ENCODE measurements at regions not wholly inside any gene's neighbourhood (a gene's known extent, or its start where the extent isn't known, plus 50 kb on each side); places are given as distances from the start of the nearest gene placed in this dataset.

GRCh38 chr13:63393112-63393511 lies 1977.5 kb upstream of the PCDH20 start:
- intact Hi-C loops (cut with DNase I; ENCODE audit: low total_unique reads) (no loop called here), in situ Hi-C loops (cut with MboI; ENCODE audit: low sequenced_read_pairs in 4 of 4) (no loop called here)
- Histone ChIP-seq H3K27me3 (no peaks in the 10 kb centered on the region), H3K36me3 (no peaks in the 10 kb centered on the region), H3K4me1 (no peaks in the 10 kb centered on the region), H3K9me3 (no peaks in the 10 kb centered on the region), H3K4me3 (no peak overlapping the region), H3K27ac (no peak overlapping the region)
- DNase-seq (no peak), ATAC-seq (no peak)
- TF ChIP-seq POLR2A (IDR thresholded peaks at IDR 0.05) = no peak
- TF ChIP-seq CTCF (IDR thresholded peaks at IDR 0.05 in 4 of 5, conservative IDR thresholded peaks at IDR 0.05 in 1 of 5) = no peak

- intact Hi-C loops (cut with DNase I; ENCODE audit: low total_unique reads) = no loop called here
- Histone ChIP-seq H3K36me3 (no peaks in the 10 kb centered on the region), H3K27ac (no peak overlapping the region), H3K9me3 (no peaks in the 10 kb centered on the region), H3K4me3 (no peak overlapping the region), H3K4me1 (no peaks in the 10 kb centered on the region), H3K27me3 (no peaks in the 10 kb centered on the region)
- in situ Hi-C loops (cut with MboI; ENCODE audit: low sequenced_read_pairs in 4 of 4) = no loop called here
- TF ChIP-seq POLR2A (IDR thresholded peaks at IDR 0.05) = no peak
- no peak for TF ChIP-seq CTCF (IDR thresholded peaks at IDR 0.05 in 4 of 5, conservative IDR thresholded peaks at IDR 0.05 in 1 of 5)
- ATAC-seq (no peak), DNase-seq (no peak)
Measured at GRCh38 chr13:63389756-63390155, 1974.1 kb upstream of the PCDH20 start.

- no peak for DNase-seq
Measured at GRCh38 chr13:63381078-63381859, 1965.6 kb upstream of the PCDH20 start.

GRCh38 chr13:63377986-63378385 lies 1962.3 kb upstream of the PCDH20 start:
- Histone ChIP-seq H3K4me3 (no peak overlapping the region), H3K27me3 (no peaks in the 10 kb centered on the region), H3K9me3 (no peaks in the 10 kb centered on the region), H3K36me3 (no peaks in the 10 kb centered on the region), H3K27ac (no peak overlapping the region), H3K4me1 (no peaks in the 10 kb centered on the region)
- intact Hi-C loops (cut with DNase I; ENCODE audit: low total_unique reads) = no loop called here
- in situ Hi-C loops (cut with MboI; ENCODE audit: low sequenced_read_pairs in 4 of 4) = no loop called here
- TF ChIP-seq CTCF (IDR thresholded peaks at IDR 0.05 in 4 of 5, conservative IDR thresholded peaks at IDR 0.05 in 1 of 5) (no peak), POLR2A (IDR thresholded peaks at IDR 0.05) (no peak)
- ATAC-seq = no peak
- no peak for DNase-seq

More at GRCh38 chr13:63381078-63381859, 1965.6 kb upstream of the PCDH20 start:
- Histone ChIP-seq H3K9me3 (no peaks in the 10 kb centered on the region), H3K4me1 (no peaks in the 10 kb centered on the region), H3K36me3 (no peaks in the 10 kb centered on the region), H3K27ac (no peak overlapping the region), H3K27me3 (no peaks in the 10 kb centered on the region), H3K4me3 (no peak overlapping the region)
- TF ChIP-seq CTCF (IDR thresholded peaks at IDR 0.05 in 4 of 5, conservative IDR thresholded peaks at IDR 0.05 in 1 of 5) (no peak), POLR2A (IDR thresholded peaks at IDR 0.05) (no peak)
- in situ Hi-C loops (cut with MboI; ENCODE audit: low sequenced_read_pairs in 4 of 4) (no loop called here), intact Hi-C loops (cut with DNase I; ENCODE audit: low total_unique reads) (no loop called here)
- no peak for ATAC-seq

GRCh38 chr13:63370101-63370500 lies 1954.5 kb upstream of the PCDH20 start:
- H3K4me1 ChIP-seq = no peaks in the 10 kb centered on the region
- H3K27me3 ChIP-seq = no peaks in the 10 kb centered on the region
- intact Hi-C loops (cut with DNase I; ENCODE audit: low total_unique reads) = no loop called here
- H3K4me3 ChIP-seq = no peak overlapping the region
- TF ChIP-seq CTCF (IDR thresholded peaks at IDR 0.05 in 4 of 5, conservative IDR thresholded peaks at IDR 0.05 in 1 of 5) = no peak
- TF ChIP-seq POLR2A (IDR thresholded peaks at IDR 0.05) = no peak
- H3K36me3 ChIP-seq = no peaks in the 10 kb centered on the region
- DNase-seq (no peak), ATAC-seq (no peak)
- H3K27ac ChIP-seq = no peak overlapping the region
- in situ Hi-C loops (cut with MboI; ENCODE audit: low sequenced_read_pairs in 4 of 4) = no loop called here
- no peaks in the 10 kb centered on the region for H3K9me3 ChIP-seq

Data from gastrocnemius medialis (tissue), 4 donors.